Right lobe of liver (tissue), 4 donors: ENCODE measurements at regions not wholly inside any gene's neighbourhood (a gene's known extent, or its start where the extent isn't known, plus 50 kb on each side); places are given as distances from the start of the nearest gene placed in this dataset.

Experiments
- CTCF ChIP-seq, 4 donors: fragments of 200-600 bp in 3 of 4; fragments of 450-650 bp in 1 of 4; IDR thresholded peaks; one replicate each; pipeline versions ENCODE4 v1.5.1 to v1.8.0; 2016 to 2022; ENCODE audit warnings: antibody characterized with exemption in 4 of 4, mild to moderate bottlenecking in 2 of 4
- POLR2A ChIP-seq: fragments of 450-650 bp; IDR thresholded peaks from one replicate; pipeline ENCODE4 v1.6.1; 2017; ENCODE audit warnings: antibody characterized with exemption, mild to moderate bottlenecking
- donor health status: DM: no; HTN: no; CAD: no.
- donor health status: DM: no; HTN: no; CAD: no.
- donor health status: DM: no; HTN: yes; CAD: no.

GRCh38 chr17:34122515-34122914 is 132.6 kb upstream of the CCL2 start:
- TF ChIP-seq CTCF (IDR thresholded peaks at IDR 0.05) (no peak), POLR2A (no peak)
